Amniotic epithelial cell (primary cell): ENCODE measurements at regions not wholly inside any gene's neighbourhood (a gene's known extent, or its start where the extent isn't known, plus 50 kb on each side); places are given as distances from the start of the nearest gene placed in this dataset.

Experiments used
- DNase-seq: peaks from one replicate; pipeline ENCODE4 v3.0.0-alpha.2; 2010; ENCODE audit warnings: low read depth

DNA sequence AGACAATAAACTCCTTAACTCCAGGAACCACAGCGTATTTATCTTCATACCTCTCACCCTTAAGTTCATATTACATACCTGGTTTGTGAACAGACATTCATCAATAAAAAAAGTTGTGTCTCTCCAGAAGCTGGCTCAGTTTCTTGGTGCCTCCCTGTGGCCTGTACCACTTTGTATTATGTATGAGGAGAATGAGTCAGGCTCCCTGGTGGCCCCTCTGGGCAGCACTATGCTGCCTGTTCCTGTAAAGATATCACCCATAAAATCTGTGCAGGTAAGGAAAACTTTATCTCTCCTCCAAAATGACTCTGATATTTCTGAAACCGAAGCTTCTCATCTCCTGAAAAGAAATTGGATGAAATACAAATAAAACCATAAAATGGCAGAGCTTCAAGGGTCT, 198.4 kb upstream of the NT5C1B start:
- no peak for DNase-seq

DNA sequence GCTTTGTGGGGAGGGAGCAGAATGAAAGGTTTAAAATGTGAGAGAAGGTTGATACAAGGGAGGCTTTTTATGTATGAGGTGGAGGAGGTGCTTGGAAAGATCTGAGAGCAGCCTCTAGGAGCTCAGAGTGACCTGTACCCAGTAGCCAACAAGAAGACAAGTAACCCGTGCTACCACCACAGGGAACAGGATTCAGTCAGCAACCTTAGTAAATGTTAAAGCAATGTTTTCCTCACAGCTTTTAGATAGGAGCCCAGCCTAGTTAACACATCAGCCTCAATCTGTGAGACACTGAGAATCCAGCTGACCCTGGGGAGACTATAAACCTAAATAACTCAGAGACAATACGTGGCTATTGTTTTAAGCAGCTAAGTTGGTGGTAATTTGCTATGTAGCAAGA, 194.9 kb upstream of the NT5C1B start:
- no peak for DNase-seq

DNA sequence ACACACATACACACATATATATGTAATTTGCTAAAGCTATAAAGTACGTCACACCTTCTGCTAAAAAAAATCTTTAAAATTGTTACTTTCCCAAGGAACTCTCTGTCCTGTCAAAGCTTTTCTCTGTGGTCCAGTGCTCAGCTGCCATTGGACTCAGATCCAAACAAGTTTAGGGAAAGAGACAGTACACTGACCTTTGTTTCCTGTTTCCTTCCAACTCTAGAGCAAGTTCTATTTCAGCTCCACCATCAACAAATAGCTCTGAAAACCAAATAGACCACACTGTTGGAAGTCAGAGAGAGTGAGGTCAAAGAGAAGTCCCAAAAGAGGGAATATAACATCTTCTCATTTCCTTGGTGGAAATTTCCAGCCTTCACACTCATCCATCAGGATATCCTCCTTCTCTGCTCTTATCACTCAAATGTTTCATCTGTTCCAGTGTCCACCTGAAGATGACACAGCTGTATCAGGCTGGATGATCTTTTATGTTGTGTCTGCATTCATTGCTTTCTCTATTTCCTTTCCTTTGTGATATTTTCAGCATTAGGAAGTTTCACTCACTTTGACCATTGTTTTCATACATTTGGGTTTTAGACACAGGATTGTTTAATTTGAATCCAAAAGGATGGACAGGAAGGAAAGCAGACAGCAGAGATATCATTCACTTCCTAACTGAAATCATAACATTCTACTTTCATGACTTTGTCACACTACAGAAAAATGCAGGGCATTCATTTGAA, 192.3 kb upstream of the NT5C1B start:
- DNase-seq, result no peak

DNA sequence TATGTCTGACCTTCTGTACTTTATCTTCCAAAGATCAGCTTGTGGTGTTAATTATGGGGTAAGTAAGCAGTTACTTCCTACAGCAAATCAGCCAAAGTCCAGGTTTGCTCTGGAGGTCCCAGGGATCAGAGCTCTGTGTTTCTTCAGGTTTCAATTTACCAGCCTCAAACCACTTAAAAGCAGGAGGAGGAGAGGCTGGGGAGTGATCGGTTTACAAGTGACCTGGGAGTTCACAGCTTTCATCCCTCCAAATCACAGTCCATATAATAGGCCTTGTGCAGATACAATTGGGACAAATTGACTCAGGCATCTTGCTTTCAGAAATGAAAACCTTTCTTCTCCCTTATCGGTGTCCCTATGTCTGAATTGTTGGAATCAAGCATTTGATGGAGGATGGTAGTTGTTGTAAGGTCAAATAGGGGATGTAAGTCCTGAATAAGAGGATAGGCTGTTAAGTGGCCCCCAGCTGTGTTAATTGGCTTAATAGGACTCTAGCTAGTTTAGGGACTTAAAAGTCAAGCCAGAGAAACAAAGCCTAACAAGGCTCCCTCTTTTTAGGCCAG, 188.0 kb upstream of the NT5C1B start:
- DNase-seq, result no peak

- DNase-seq, result peak; percentile 48
These were observed 181.8 kb upstream of the NT5C1B start for GRCh38 chr2:18771212-18771611.

- peak; percentile 27 for DNase-seq
These were observed 174.0 kb upstream of the NT5C1B start for GRCh38 chr2:18763338-18763737.

- no peak for DNase-seq
These were observed 173.3 kb upstream of the NT5C1B start for GRCh38 chr2:18762667-18763066.

DNA sequence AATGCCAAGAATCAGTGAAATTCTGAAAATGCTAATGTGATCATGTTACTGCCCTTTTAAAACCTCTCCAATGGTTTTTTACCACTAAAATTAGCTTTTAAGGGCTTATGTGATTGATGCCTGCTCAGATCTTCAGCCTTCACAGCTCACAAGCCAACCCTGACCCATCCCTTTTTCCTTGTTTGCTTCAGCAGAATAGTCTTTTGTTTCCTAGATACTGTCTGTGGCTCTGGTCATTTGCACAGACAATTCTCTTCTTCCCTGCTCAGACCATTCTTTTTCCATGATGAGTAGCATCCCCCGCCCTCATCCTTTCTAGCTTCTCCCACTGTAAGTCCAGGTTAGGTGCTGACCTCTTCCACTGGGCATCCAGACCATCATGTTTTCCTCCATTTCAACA, 164.9 kb upstream of the NT5C1B start:
- no peak for DNase-seq

- DNase-seq, result no peak
These were observed 164.4 kb upstream of the NT5C1B start for GRCh38 chr2:18753722-18754121.

- peak; percentile 22 for DNase-seq
These were observed 163.5 kb upstream of the NT5C1B start for GRCh38 chr2:18752667-18753422.

- DNase-seq, result peak; percentile 34
These were observed 162.7 kb upstream of the NT5C1B start for GRCh38 chr2:18752022-18752493.

DNA sequence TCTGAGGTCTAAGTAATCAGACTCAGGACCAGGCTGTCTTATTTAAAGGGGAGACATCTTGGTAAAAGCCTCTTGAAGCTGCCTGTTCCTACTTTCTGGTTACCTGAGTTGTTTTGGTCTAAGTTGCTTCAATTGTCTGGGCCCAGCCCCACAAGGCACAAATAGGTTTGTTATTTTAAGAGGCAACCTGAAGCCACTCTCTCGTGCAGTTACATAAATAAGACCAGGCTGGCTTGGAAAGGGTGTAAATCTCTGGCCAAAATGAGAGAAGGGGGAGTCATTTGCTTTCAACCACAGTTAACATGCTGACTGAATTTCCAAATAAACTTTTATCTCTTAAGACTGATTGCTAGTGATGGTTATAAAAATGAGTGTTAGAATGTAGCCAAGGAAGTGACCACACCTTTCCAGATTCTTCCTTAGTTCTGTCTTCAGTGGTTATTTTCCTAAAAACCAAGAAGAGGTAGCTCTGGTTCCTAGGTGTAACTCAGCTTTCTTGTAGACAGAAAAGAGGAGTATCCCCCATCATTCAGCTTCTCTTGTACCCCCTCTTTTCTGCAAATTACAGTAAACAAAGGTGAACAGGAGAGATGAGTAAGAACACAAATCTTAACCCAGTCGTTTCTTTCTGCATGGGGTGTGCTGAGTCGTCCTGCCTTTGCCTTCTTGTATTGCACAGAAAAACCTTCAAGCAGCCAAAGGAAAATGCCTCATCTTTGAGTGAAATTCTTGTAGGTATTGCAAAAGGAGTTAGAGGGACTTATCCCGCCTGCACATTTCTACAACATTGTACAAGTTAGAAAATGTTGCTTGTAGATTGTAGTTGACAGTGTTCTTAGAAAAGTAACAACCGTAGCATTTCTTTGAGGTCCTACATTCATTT, 161.5 kb upstream of the NT5C1B start:
- DNase-seq, result peak; percentile 66

DNA sequence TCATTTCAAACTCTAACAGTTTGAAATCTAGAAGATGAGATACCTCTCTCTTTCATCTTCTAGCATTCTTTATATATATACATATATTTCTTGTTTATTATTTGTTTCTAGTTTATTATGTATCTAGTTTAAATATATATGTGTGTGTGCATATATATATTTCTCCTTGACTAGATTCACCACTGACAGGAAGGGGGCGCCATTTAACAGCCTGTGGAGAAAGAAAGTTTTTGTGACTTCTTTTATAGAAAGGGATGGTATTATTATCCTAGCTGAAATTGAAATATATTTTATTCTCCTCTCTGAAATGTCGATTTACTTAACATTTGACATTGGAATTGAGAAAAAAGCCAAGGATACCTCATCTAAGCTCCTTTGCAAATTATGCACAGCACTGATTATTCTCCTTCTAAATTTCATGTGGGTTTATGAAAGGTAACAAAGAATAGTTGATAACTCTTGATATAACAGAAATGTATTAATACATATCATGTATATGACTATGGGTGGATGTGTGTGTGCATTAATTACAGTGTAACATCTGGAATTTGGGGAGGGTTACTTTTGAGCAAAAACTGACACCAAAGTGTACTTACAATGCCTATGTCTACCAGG, 160.7 kb upstream of the NT5C1B start:
- DNase-seq, result peak; percentile 46

DNA sequence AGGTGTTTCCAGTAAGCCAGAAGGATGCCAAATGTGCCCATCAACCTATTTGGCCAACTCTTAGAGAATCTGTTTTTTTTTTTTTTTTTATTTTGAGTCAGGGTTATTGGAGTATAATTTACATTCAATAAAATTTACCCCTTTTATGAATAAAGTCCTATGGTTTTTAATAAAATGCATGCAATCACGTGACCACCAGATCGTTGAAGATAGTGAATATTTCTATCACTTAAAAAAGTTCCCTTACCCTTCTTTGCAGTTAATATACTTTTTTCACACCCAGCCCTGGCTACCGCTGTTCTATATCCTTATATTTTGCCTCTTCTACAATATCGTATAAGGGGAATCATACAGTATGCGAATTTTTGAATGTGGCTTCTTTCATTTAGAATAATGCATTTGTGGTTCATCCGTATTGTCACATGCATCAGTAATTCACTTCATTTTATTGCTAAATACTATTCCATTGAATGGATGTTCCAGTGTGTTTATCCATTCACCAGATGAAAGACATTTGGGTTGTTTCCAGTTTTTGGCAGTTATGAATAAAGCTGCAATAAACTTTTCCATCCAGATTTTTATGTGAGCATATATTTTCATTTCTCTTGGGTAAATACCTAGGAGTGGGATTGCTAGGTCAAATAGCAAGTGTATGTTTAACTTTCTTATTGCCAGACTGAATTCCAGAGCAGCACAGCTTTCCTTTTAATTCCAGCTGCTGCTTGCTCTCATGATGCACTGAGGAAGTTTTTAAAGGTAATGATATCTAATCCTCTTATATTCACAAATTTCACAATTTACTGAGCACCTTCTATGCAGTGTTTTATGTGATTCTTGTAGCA, 156.3 kb upstream of the NT5C1B start:
- DNase-seq, result no peak

GRCh38 chr2:18741895-18742732, 152.7 kb upstream of the NT5C1B start:
- peak; percentile 71 for DNase-seq

- no peak for DNase-seq
These were observed 151.8 kb upstream of the NT5C1B start for GRCh38 chr2:18741191-18741590.

GRCh38 chr2:18740474-18740881, 151.1 kb upstream of the NT5C1B start:
- peak; percentile 99 for DNase-seq

GRCh38 chr2:18731666-18732065, 142.3 kb upstream of the NT5C1B start:
- DNase-seq, result peak; percentile 20

DNA sequence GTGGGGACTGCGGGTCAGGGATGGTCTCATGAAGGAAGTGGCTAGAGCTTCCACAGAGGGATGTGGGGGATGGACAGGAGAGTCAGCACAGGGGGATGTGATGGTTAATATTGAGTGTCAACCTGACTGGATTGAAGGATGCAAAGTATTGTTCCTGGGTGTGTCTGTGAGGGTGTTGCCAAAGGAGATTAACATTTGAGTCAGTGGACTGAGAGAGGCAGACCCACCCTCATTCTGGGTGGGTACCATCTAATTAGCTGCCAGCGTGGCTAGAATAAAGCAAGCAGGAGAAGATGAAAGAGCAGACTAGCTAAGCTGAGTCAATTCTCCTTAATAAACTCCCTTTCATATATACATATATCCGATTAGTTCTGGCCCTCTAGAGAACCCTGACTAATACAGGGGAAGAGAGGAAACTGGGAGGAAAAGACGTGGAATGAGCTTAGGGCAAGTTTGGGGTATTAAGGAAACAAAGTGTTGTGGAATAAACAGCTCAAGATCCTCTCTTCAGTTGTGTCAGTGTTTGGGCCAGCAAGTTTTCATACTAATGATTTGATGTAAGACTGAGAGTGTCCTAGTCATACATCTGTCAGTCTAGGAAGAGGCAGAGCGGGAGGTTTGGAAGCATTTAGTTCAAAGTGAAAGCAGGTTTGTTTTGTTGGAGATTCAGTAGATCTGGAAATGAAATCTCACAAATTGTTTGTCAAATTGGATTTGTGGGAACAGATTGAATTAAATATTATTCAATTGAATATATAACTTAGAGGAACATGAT, 135.2 kb upstream of the NT5C1B start:
- DNase-seq, result no peak
